ENCODE measurements at regions not wholly inside any gene's neighbourhood (a gene's known extent, or its start where the extent isn't known, plus 50 kb on each side); places are given as distances from the start of the nearest gene placed in this dataset.
"Not testable (repeated sequence)": the region's sequence is repeated elsewhere in the genome, so short reads cannot be mapped to it uniquely, and the experiment has no call there.

DNA sequence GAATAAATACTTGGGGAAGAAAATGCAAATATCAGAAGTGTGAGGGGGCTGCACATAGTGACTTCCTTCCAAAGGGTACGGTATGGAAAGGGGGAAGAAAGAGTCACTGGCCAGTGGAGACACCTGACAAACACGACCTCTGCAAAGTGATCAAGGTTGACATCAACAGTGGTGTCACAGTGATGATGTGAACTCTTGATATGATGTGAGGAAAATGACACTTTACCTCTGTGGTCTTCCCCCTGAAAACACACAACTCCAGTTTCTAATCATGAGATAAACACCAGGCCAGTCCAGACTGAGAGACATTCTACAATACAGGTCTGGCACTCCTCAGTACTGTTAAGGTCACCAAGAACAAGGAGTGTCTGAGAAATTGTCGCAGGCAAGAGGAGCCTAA lies 169.7 kb downstream of the BUB3 start:
- no peak for DNase-seq

DNA sequence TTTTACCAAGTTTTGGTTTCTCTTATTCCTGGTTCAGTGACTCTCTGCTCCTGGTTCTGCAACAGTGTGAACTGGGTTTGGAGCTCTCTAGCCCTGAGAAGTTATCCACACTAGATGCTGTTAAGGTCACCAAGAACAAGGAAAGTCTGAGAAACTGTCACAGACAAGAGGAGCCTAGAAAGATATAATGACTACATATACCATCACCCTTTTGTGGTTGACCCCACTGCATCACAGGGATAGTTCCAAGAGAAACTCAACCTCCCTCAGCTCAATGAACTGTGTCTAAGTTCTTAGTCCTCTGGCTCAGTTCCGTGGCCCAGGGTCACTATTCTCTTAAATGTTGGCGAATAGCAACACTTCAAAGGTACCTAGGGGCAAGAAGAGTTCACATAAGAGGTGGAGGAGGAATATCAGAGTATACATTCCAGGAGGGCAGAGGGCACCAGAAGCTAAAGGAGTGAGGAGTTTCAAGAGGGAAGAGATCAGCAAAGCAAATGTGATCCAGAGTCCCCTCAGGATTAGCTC lies 171.5 kb downstream of the BUB3 start:
- DNase-seq, result no peak

DNA sequence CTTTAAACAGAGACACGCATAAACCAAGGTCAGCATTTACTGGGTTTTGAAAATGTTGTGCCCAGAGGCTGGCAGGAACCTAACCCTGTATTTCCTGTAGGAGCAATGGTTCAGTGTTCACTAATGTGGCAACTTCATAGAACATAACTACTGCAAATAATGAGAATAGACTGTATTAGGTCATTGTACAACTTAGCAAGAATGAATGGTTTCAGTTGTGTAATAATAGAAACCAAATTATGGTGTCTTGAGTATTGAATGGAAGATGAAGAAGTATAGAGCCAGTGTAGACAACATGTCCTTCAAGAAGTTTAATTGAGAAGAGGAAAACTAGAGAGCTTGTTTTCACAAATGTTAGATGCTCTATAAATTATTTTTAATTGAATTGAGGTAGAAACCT lies 172.5 kb downstream of the BUB3 start:
- no peak for DNase-seq

DNA sequence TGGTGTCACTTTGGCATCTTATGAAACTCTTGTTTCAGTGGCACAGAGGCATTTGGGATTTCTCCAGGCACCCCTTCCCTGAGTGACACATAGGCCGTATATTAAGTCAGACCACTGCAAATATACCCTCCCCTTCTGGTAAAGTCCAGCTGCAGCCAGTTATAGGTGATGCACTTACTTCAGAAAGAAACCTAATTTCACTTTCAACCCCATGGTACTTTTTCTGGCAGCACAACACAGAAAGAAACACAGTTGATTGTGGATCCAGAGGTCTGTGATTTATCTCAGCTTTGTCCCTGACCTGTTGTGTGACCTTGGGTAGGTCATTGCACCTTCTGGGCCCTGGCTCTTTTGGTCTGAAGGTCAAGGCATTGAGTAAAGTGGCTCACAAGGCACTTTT lies 173.2 kb downstream of the BUB3 start:
- no peak for DNase-seq

DNA sequence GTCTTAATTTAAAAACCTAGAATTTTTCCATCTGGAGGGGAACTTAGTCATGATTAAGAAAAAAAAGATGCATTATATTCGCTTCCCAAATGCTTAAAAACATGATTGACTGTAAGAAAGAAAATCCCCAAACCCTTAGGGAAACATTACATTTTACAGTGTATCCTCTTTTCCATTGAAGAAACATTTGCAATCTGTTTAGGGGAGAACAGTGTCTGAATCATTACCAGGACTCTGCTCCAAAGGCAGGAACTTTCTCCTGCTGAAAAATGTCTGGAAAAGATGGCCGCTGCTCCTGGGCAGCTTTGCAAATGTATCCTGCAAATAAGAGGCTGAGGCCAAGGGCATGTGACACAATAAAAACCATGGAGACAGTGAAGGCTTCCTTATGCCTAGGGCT lies 173.7 kb downstream of the BUB3 start:
- DNase-seq, result no peak

DNA sequence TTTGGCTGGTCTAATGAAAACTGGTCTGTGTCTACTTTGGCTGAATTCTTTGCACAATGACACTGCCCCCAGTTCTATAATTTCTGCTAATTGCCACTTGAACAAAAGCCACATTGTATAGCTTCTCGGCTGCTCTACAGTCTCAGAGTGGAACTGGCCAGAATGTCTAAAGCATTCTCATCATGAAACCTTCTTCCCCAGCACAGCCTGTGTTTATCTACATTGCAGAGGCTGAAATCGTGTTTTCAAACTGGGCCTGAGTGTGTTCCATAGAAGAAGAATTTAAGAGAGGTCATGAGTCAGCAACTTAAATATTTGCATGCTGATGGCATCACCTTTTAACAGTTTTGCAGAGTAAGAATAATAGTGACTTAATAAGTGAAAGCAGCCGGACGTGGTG lies 177.2 kb downstream of the BUB3 start:
- no peak for DNase-seq

DNA sequence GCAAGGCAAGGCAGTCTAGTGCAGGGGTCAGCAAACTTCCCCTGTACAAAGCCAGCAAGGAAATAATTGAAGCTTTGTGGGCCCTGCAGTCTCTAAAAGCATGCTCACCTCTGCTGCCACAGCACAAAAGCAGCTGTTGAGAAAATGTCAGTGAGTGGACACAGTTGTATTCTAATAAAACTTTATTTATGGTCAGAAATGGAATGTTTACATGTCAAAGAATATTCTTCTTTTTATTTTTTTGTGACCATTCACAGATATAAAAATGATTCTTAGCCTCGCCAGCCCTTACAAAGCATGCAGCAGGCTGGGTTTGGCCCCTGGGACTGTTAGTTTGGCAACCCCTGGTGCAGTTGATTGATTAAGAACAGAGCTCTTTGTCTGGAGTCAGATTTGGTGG lies 192.4 kb downstream of the BUB3 start:
- DNase-seq, result no peak

DNA sequence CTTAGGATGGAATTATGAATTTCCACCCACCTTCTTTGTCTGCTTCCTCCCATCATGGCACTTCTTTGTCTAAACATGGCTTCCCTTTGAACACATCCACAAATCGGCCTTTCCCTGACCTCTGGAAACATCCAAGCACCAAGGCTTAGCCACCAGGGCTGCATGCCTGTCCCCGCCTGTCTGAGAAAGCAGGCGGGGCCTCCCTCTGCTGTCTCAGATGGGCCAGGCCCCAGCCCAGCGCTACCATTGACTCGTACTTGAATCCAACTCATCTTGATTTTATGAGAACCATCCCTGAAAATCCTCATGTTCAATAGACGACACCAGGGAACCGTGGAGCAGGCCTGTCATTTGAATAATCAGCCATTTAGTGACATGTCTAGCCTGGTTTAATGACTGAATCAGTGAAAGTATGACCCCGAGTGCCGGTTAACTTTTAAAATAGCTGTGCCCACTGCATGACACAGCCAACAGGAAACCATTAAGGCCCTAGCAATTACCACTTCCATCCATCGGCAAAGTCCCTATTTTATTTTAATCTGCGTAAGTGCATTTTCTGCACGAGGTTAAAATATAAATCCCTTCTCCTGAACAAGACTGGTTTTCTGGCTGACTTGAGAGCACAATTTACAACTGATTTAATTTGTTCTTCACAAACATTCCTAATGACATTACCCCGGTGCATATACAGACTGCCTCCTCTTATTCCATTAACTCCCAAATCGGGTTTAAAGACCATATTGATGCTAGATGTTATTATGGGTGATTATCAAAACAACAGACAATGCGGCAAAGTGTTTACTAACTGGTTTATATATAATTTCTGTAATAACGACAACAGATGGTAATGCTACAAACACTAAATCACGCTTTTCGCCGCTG lies 194.7 kb downstream of the BUB3 start:
- no peak for DNase-seq

DNA sequence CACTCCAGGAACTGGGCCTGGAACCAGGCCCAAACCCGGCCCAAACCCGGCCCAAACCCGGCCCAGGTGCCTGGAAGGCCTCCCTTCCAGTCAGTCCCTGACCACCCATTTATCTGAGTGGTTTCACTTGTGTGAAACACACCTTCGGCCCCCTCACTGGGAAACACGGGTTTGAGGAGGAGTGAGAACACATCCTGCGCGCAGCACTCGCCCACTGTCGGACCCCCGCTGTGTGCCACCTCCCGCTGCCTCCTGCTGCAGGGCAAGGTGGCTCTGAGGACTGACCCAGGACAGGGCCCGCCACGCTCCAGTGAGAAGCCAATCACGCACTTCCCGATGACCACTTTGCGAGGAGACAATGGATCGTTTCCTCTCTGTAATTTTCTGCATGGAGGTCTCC lies 197.5 kb downstream of the BUB3 start:
- no peak for DNase-seq

DNA sequence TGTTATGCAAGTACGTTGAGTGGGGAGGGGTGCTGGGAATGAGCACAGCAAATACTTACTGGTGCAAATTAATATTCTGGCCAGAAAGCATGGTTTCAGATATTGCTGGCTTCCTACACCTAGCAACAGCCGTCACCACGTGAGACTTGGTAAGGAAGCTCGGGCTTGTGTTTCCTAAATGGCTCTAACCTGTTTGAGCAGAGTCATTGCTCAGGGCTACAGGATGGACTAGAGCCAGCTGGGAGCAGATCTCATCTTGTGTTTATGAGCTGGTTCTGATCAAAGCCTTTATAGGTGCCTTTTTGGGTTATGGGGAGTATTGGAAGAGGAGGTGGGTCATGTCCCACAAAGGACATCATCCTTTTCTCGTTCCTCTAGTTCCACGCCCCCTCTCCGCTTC lies 200.3 kb downstream of the BUB3 start:
- no peak for DNase-seq

DNA sequence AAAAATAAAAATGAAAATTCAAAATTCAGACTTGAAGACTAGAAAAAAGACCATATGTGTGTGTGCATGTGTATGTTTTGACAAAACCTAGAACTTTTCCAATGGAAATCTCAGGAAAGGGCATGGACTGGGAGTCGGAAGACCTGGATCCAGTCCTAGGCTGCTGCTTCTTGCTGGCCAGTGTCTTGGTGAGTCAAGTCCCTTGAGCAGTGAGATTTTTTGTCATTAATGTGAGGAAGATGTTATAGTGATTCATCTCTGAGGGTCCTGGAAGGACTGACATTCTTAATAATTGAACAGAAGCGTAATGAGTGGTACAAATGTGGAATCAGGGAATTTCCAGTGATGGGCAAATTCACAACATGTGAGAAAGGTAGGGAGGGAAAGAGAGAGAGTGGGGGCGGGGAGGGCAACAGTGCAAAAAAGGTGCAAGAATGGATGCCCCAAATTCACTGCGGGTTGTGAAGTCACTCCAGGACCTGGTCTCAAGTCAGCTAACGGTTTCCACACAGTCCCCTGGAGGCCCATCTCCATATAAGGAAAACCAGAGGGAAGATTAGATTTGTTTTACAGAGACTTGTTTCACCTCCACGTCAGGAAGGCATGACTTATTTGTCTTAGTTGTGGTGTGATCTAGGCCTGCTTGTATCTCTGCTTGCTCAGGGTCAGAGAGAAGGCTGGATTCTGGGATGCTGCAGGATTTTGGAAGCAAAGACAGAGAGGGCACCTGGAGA lies 201.7 kb downstream of the BUB3 start:
- DNase-seq, result no peak

DNA sequence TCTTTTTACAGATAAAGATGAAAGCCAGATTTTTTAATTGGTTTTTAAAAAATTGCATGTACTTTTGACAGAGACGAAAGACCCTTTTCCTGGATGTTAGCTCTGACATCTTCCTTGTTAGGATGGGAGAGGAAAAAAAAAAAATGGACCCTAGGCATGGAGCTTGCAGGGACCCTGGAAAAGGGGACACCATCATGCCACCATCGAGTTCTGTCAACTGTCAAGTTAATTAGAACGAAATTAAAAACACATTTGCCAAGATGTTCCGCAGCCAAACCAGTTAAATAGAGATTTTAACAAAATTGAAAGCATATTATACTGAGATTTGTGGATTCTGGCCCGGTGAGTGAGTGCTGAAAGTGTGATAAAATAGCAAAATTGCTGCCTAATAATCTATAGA lies 202.6 kb downstream of the BUB3 start:
- DNase-seq, result no peak

DNA sequence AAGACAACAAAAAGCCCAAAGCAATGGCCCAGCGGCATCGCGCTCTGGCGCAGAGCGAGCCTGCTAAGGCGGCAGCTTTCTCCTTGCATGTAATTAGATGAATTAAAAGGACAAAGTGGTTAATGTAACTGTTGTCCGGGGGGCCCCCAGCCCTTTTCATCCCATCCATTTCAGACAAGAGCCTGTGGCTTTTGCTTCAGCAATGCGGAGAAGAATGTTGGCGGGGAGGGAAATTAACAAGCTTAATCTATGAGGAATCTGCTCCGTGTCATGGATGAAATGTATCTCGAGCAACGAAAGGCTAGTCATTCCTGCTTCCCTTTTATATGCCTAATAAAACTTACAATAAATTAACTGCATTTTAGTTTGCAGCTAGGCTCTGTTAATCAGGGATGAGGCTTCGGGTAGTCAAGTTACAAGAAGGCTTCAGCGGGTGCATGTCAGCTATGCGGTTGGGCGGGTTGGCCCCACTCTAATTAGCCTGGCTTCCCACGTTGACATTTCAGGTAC lies 203.3 kb downstream of the BUB3 start:
- DNase-seq, result no peak

DNA sequence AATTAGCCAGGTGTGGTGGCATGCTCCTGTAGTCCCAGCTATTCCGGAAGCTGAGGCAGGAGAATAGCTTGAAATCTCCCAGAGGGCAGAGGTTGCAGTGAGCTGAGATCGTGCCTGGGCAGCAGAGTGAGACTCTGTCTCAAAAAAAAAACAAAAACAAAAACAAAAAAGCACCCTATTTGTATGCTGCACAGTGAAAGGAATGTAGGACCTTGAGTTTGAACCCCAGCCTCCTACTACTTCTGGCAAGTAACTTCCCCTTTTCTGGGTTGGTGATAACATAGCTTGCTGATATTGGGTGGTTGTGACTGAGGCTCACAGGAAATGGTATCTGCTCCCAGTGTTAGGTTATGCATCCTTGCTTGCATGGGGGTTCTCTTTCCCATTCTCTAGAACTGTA lies 205.3 kb downstream of the BUB3 start:
- no peak for DNase-seq

DNA sequence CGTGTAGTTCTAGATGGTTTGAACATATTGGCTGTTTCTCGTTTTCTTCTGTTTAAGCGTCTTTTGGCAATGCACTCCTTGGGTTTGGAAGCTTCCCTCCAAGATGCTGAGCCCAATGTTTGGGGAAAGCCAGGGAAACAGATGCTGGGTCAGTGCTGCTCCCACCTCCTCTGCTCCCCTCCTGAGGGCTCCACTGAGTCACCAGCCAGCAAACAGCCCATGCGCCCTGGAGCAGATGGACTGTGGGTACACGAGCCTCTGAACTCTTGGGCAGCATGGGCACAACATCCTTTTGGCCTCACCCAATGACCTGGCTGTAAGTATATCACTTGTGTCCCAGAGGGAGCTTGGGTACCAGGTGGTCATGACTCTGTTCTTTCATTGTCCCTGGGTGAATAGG lies 207.6 kb downstream of the BUB3 start:
- DNase-seq, result no peak

DNA sequence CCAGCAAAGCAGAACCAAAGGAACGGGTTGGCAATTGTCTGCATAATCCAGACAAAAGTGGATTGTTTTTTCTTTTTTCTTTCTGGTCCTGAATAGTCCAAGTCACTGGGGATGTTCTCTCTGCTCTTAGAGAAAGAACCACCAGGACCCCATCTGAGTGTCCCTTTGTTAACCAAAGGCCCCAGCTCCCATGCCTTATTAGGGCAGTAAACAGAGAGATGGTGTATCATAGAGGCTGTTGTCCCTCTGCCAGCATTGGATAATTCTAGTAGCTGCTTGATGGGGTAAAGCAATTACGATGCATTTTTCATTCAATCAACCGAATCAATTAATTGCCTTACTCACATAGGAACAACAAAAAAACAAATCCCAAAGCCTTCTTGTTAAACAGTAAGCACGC lies 213.0 kb downstream of the BUB3 start:
- no peak for DNase-seq

DNA sequence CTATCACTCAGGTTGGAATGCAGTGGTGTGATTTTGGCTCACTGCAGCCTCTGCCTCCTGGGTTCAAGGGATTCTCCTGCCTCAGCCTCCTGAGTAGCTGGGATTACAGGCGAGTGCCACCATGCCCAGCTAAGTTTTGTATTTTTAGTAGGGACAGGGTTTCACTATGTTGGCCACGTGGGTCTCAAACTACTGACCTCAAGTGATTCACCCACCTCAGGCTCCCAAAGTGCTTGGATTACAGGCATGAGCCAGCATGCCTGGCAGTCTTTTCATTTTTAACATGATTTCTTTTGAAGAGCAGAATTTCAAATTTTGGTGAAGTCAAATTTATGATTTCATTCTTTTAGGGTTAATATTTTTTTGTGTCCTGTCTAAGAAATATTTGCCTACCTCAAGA lies 217.4 kb downstream of the BUB3 start:
- not testable (repeated sequence) for DNase-seq

DNA sequence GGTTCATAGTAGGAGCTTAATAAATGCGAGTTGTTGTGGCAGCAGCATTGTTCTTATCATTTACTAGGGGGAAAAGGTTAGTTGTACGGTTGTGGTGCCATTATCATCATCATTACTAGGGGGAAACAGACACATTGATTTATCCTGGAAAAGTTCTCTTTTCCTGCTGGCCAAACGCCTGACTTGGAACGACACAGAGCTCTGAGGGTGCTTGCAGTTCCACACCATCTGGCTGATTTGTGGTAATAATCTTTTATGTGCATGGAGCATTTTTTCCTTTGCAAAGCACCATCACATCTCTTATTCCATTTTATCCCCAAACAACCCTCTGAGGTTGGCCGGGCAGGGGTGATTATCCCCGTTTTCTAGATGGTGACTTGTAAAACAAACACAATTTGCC lies 219.4 kb downstream of the BUB3 start:
- DNase-seq, result no peak

DNA sequence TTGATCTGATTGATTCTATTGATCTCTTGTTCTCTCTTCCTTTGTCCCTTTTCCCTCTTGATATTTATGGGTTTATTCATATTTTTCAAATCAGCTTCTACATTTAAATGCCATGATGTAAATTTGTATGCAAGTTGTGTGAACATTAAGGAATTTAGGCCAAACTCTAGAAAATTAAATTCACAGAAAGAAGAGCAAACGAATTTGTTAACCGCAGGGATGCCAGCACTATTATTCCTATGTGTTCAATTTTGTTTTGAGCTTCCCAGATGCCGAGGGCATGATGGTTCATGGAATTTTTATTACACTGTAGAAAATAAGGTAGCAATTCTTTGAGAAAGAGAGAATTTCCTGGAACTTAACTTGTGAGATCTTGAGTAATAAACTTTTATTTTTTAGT lies 220.9 kb downstream of the BUB3 start:
- DNase-seq, result no peak

DNA sequence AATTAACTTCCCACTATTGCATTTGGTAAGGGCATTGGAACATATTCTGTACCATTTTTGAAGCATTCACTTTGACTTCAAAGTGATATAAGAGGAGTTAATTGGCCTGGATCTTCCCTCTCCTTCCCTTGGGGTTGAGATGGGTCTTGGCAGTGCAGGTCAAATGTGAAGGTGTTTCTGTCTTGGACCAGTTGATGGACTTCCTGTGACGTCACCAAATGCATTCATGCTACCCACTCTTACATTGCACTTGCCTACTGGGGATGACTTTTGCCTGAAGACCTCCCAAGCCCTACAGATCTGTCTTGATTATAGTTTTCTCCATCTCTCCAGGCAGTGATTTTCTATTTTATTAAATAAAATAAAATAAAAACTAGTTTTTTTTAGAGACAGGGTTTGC lies 221.5 kb downstream of the BUB3 start:
- DNase-seq, result no peak

DNA sequence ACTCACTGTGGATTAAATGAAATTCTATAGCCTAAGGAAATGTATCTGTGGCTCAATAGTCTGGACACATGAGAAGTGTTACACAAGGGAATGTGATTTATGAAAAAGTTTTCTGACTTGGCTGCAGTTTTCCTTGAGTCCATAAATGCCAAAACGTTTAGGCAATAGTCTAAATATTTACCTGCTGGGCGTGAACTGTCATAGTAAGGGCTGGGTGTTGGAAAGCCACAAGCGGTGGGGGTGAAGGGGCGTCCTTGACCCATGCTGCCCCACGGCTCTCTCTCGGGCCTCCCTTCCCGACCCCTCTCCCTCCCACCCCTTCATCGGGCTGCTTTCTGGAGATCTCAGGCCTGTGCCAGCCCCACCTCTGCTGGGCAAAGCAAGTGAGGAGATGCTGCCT lies 223.7 kb downstream of the BUB3 start:
- DNase-seq, result no peak

DNA sequence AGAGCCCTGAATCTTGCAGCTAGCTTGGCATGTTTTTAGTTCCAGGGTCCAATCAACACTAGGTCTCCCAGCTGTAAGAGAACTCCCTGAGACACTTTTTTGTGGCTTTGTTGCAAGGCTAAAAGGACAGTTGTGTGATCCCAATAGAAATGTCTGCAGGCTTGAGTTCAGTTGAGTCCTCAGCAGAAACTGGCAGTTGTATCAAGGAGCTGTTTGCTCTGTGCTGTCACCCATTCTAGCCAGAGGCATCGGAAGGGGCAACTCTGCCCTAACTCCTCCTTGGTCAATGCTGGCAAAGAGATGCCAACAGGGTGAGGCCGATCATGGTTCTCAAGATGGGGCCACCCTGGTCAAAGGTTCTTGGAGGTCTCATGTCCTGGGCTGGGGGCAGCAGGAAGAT lies 224.1 kb downstream of the BUB3 start:
- DNase-seq, result no peak

DNA sequence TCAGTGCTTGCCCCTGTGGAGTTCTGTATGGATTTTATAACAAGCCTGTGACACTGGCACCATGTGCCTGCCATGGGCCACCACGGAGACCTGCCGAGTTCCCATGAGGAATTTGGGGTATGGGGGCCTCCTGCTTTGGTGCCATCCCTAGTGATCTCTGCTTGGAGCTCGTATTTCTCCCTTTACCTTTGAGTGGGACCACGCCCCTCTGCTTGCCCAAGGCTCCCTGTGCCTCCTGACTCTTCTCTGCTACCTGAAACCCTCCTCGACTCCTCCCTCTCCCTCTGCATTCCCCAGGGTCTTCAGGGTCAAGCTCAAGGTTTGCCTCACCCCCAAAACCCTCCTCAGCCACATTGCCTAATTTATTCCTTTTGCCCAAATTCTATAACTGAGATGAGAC lies 225.0 kb downstream of the BUB3 start:
- no peak for DNase-seq

DNA sequence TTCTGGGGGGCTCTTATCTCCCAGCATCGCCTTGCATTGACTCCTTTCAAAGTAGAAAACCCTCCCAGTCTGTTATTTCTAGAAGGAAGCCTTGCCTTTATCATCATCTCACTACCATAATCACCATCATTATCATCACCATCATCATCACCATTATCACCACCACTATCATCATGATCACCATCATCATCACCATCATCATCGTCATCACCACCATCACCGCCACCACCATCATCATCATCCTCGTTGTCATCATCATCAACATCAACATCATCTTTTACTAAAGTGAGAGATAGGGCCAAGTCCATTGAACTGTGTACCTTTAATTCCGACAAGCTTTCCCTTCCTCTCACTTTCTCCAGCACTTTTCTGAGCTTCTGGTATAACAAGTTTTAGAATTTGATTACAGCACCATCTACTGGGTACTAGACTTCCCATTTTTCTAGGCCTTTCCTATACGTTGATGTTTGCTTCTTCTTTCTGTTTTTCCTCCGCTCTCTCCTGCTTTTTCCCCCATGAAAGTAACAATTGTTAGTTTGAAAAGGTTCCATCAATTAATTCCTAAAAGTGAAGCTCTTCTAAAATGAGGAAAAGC lies 226.4 kb downstream of the BUB3 start:
- DNase-seq, result peak in 1 of 6 experiments; percentile 12

Measured in stimulated activated naive CD4-positive, alpha-beta T cell (primary cell).